Medulla oblongata (tissue), 1 donor: ENCODE measurements at regions not wholly inside any gene's neighbourhood (a gene's known extent, or its start where the extent isn't known, plus 50 kb on each side); places are given as distances from the start of the nearest gene placed in this dataset.

Experiments used
- DNase-seq: peaks from one replicate; pipeline ENCODE4 v3.0.0-alpha.2; 2015; ENCODE audit errors: extremely low spot score

GRCh38 chr10:8481718-8482504 lies 427.4 kb downstream of the GATA3 start:
- DNase-seq = no peak

- DNase-seq = no peak
Measured at GRCh38 chr10:8485032-8485431, 430.5 kb downstream of the GATA3 start.

GRCh38 chr10:8487346-8487745 lies 432.9 kb downstream of the GATA3 start:
- DNase-seq = peak; percentile 5

- DNase-seq = no peak
Measured at GRCh38 chr10:8489232-8489631, 434.7 kb downstream of the GATA3 start.

- DNase-seq = no peak
Measured at GRCh38 chr10:8489823-8490222, 435.3 kb downstream of the GATA3 start.

GRCh38 chr10:8498290-8498689 lies 443.8 kb downstream of the GATA3 start:
- no peak for DNase-seq

GRCh38 chr10:8498881-8499280 lies 444.4 kb downstream of the GATA3 start:
- no peak for DNase-seq

- DNase-seq = no peak
Measured at GRCh38 chr10:8499312-8499711, 444.8 kb downstream of the GATA3 start.

- no peak for DNase-seq
Measured at GRCh38 chr10:8499752-8500390, 445.4 kb downstream of the GATA3 start.

- DNase-seq = no peak
Measured at GRCh38 chr10:8502573-8502972, 448.1 kb downstream of the GATA3 start.

- no peak for DNase-seq
Measured at GRCh38 chr10:8504499-8504898, 450.0 kb downstream of the GATA3 start.

GRCh38 chr10:8507156-8507555 lies 452.7 kb downstream of the GATA3 start:
- DNase-seq = no peak

- DNase-seq = no peak
Measured at GRCh38 chr10:8508882-8509281, 454.4 kb downstream of the GATA3 start.

- no peak for DNase-seq
Measured at GRCh38 chr10:8510471-8510870, 456.0 kb downstream of the GATA3 start.

GRCh38 chr10:8511026-8511425 lies 456.5 kb downstream of the GATA3 start:
- no peak for DNase-seq

GRCh38 chr10:8513155-8514147 lies 459.0 kb downstream of the GATA3 start:
- DNase-seq = no peak

GRCh38 chr10:8520382-8520781 lies 465.9 kb downstream of the GATA3 start:
- no peak for DNase-seq

GRCh38 chr10:8527773-8528172 lies 473.3 kb downstream of the GATA3 start:
- no peak for DNase-seq

GRCh38 chr10:8531116-8531515 lies 476.6 kb downstream of the GATA3 start:
- peak; percentile 34 for DNase-seq

GRCh38 chr10:8532647-8533046 lies 478.2 kb downstream of the GATA3 start:
- no peak for DNase-seq

- DNase-seq = no peak
Measured at GRCh38 chr10:8533462-8533861, 479.0 kb downstream of the GATA3 start.

GRCh38 chr10:8534096-8534495 lies 479.6 kb downstream of the GATA3 start:
- no peak for DNase-seq
